PC-3 (cell line): ENCODE measurements at regions not wholly inside any gene's neighbourhood (a gene's known extent, or its start where the extent isn't known, plus 50 kb on each side); places are given as distances from the start of the nearest gene placed in this dataset.

ENCODE experiments used
- CTCF ChIP-seq: fragments of 300-600 bp; sonication (generic); conservative IDR thresholded peaks from 2 replicates; pipeline ENCODE4 v1.5.1; 2017; ENCODE audit warnings: antibody characterized with exemption, low read depth, mild to moderate bottlenecking, low read length
- EZH2 ChIP-seq: fragments of 300-600 bp; sonication (generic); IDR thresholded peaks from one replicate; pipeline ENCODE4 v1.6.1; 2017; ENCODE audit warnings: antibody characterized with exemption, mild to moderate bottlenecking, low read length; ENCODE audit not compliant: unreplicated experiment
- EZH2phosphoT487 ChIP-seq: fragments of 300-600 bp; sonication (generic); IDR thresholded peaks from 2 replicates; pipeline ENCODE4 v1.6.1; 2018; ENCODE audit warnings: mild to moderate bottlenecking, antibody characterized with exemption, low read length, borderline replicate concordance

- TF ChIP-seq CTCF (no peak), EZH2 (no peak), EZH2phosphoT487 (no peak)
These were observed 2015.8 kb downstream of the NCAM2 start for GRCh38 chr21:23014021-23014420.
